ENCODE measurements at regions not wholly inside any gene's neighbourhood (a gene's known extent, or its start where the extent isn't known, plus 50 kb on each side); places are given as distances from the start of the nearest gene placed in this dataset.
"Not testable (repeated sequence)": the region's sequence is repeated elsewhere in the genome, so short reads cannot be mapped to it uniquely, and the experiment has no call there.

- DNase-seq (ENCODE audit: low read depth in 2 of 2) = not testable (repeated sequence)
Measured at GRCh38 chr6:26799903-26800633, 140.5 kb upstream of the ZNF322 start.

GRCh38 chr6:26803762-26804161 lies 144.2 kb upstream of the ZNF322 start:
- not testable (repeated sequence) for DNase-seq (ENCODE audit: low read depth in 2 of 2)

- DNase-seq (ENCODE audit: low read depth in 2 of 2) = not testable (repeated sequence)
Measured at GRCh38 chr6:26811486-26812116, 152.1 kb upstream of the ZNF322 start.

- DNase-seq (ENCODE audit: low read depth in 2 of 2) = not testable (repeated sequence)
Measured at GRCh38 chr6:26818640-26819225, 159.2 kb upstream of the ZNF322 start.

GRCh38 chr6:26827965-26828364 lies 168.4 kb upstream of the ZNF322 start:
- DNase-seq (ENCODE audit: low read depth in 2 of 2) = not testable (repeated sequence)

GRCh38 chr6:26829480-26829879 lies 169.9 kb upstream of the ZNF322 start:
- DNase-seq (ENCODE audit: low read depth in 2 of 2) = not testable (repeated sequence)

- not testable (repeated sequence) for DNase-seq (ENCODE audit: low read depth in 2 of 2)
Measured at GRCh38 chr6:26830992-26831391, 171.4 kb upstream of the ZNF322 start.

- DNase-seq (ENCODE audit: low read depth in 2 of 2) = not testable (repeated sequence)
Measured at GRCh38 chr6:26835707-26836106, 176.2 kb upstream of the ZNF322 start.

GRCh38 chr6:26836657-26837056 lies 177.1 kb upstream of the ZNF322 start:
- DNase-seq (ENCODE audit: low read depth in 2 of 2) = not testable (repeated sequence)

GRCh38 chr6:26844823-26845222 lies 185.3 kb upstream of the ZNF322 start:
- not testable (repeated sequence) for DNase-seq (ENCODE audit: low read depth in 2 of 2)

- DNase-seq (ENCODE audit: low read depth in 2 of 2) = not testable (repeated sequence)
Measured at GRCh38 chr6:26857289-26857688, 197.7 kb upstream of the ZNF322 start.

GRCh38 chr6:26859067-26859770 lies 199.7 kb upstream of the ZNF322 start:
- not testable (repeated sequence) for DNase-seq (ENCODE audit: low read depth in 2 of 2)

- DNase-seq (ENCODE audit: low read depth in 2 of 2) = not testable (repeated sequence)
Measured at GRCh38 chr6:26859771-26860163, 200.2 kb upstream of the ZNF322 start.

GRCh38 chr6:26861913-26862312 lies 202.4 kb upstream of the ZNF322 start:
- DNase-seq (ENCODE audit: low read depth in 2 of 2) = not testable (repeated sequence)

GRCh38 chr6:26863641-26864040 lies 204.1 kb upstream of the ZNF322 start:
- not testable (repeated sequence) for DNase-seq (ENCODE audit: low read depth in 2 of 2)

GRCh38 chr6:26898785-26899184 lies 239.2 kb upstream of the ZNF322 start:
- DNase-seq (ENCODE audit: low read depth in 2 of 2) = not testable (repeated sequence)

- not testable (repeated sequence) for DNase-seq (ENCODE audit: low read depth in 2 of 2)
Measured at GRCh38 chr6:26924206-26924605, 264.7 kb upstream of the ZNF322 start.

- DNase-seq (ENCODE audit: low read depth in 2 of 2) = not testable (repeated sequence)
Measured at GRCh38 chr6:26928190-26928589, 268.6 kb upstream of the ZNF322 start.

- not testable (repeated sequence) for DNase-seq (ENCODE audit: low read depth in 2 of 2)
Measured at GRCh38 chr6:26937258-26937657, 277.7 kb upstream of the ZNF322 start.

GRCh38 chr6:26951211-26951610 lies 291.7 kb upstream of the ZNF322 start:
- not testable (repeated sequence) for DNase-seq (ENCODE audit: low read depth in 2 of 2)

GRCh38 chr6:26956078-26956600 lies 291.4 kb upstream of the PRSS16 start:
- DNase-seq (ENCODE audit: low read depth in 2 of 2) = peak; percentile 19 to 24

All from stimulated activated CD4-positive, alpha-beta T cell treated with anti-CD3 and anti-CD28 coated beads, Interleukin-12 subunit alpha, Interleukin-12 subunit beta, amount 100 ng/mL, for 24 hours (primary cell).